HEK293 (cell line): ENCODE measurements at regions not wholly inside any gene's neighbourhood (a gene's known extent, or its start where the extent isn't known, plus 50 kb on each side); places are given as distances from the start of the nearest gene placed in this dataset.

Experiments
- BCL11A ChIP-seq: fragments of 450-650 bp; formaldehyde crosslinking; IDR thresholded peaks from 2 replicates; pipeline ENCODE4 v1.5.1; 2016; ENCODE audit warnings: low read depth, missing biosample characterization, missing genetic modification characterization
- CTCF ChIP-seq: fragments of 450-650 bp; formaldehyde crosslinking; IDR thresholded peaks from 2 replicates; pipeline ENCODE4 v1.5.1; 2016; ENCODE audit warnings: missing biosample characterization, missing genetic modification characterization
- PRDM1 ChIP-seq: fragments of 450-650 bp; formaldehyde crosslinking; IDR thresholded peaks from 2 replicates; pipeline ENCODE4; 2016; ENCODE audit warnings: missing biosample characterization, missing genetic modification characterization
- SALL2 ChIP-seq: fragments of 450-650 bp; formaldehyde crosslinking; IDR thresholded peaks from 2 replicates; pipeline ENCODE4 v1.5.0; 2017; ENCODE audit warnings: missing biosample characterization, mild to moderate bottlenecking, missing genetic modification characterization, borderline replicate concordance
- YY1 ChIP-seq: fragments of 450-650 bp; formaldehyde crosslinking; IDR thresholded peaks from 2 replicates; pipeline ENCODE4 v1.5.1; 2018; ENCODE audit warnings: missing biosample characterization, missing genetic modification characterization
- ZBTB8A ChIP-seq: fragments of 450-650 bp; formaldehyde crosslinking; IDR thresholded peaks from 2 replicates; pipeline ENCODE4 v1.5.1; 2016; ENCODE audit warnings: missing biosample characterization, missing genetic modification characterization
- ZFP41 ChIP-seq: fragments of 450-650 bp; formaldehyde crosslinking; IDR thresholded peaks from 2 replicates; pipeline ENCODE4 v1.5.1; 2016; ENCODE audit warnings: missing biosample characterization, missing genetic modification characterization, borderline replicate concordance
- ZNF248 ChIP-seq: fragments of 450-650 bp; formaldehyde crosslinking; IDR thresholded peaks from 2 replicates; pipeline ENCODE4 v1.5.1; 2017; ENCODE audit warnings: missing biosample characterization, missing genetic modification characterization
- ZNF621 ChIP-seq: fragments of 450-650 bp; formaldehyde crosslinking; IDR thresholded peaks from 2 replicates; pipeline ENCODE4 v1.5.1; 2017; ENCODE audit warnings: missing biosample characterization, missing genetic modification characterization
- ZNF692 ChIP-seq: fragments of 450-650 bp; formaldehyde crosslinking; IDR thresholded peaks from 2 replicates; pipeline ENCODE4 v1.5.1; 2016; ENCODE audit warnings: missing biosample characterization, missing genetic modification characterization
- ZNF707 ChIP-seq: fragments of 450-650 bp; formaldehyde crosslinking; IDR thresholded peaks from 2 replicates; pipeline ENCODE4 v1.5.1; 2016; ENCODE audit warnings: missing biosample characterization, missing genetic modification characterization
- ZXDB ChIP-seq: fragments of 450-650 bp; formaldehyde crosslinking; IDR thresholded peaks from 2 replicates; pipeline ENCODE4 v1.5.1; 2016; ENCODE audit warnings: missing biosample characterization, missing genetic modification characterization

GRCh38 chr11:39220501-39221230 is 2238.8 kb downstream of the LRRC4C start:
- TF ChIP-seq ZFP41 (no peak), CTCF (tag by site-specific recombination) (no peak), ZXDB (tag by site-specific recombination) (no peak), ZBTB8A (no peak), SALL2 (tag by site-specific recombination) (no peak), BCL11A (tag by site-specific recombination) (no peak), ZNF621 (tag by site-specific recombination) (no peak), ZNF248 (no peak), ZNF692 (tag by site-specific recombination) (no peak), ZNF707 (no peak), YY1 (tag by site-specific recombination) (no peak), PRDM1 (tag by site-specific recombination) (no peak)
